ENCODE measurements at regions not wholly inside any gene's neighbourhood (a gene's known extent, or its start where the extent isn't known, plus 50 kb on each side); places are given as distances from the start of the nearest gene placed in this dataset.
A peak's percentile ranks its signal among the peaks of the same experiment; 100 is the strongest.

DNA sequence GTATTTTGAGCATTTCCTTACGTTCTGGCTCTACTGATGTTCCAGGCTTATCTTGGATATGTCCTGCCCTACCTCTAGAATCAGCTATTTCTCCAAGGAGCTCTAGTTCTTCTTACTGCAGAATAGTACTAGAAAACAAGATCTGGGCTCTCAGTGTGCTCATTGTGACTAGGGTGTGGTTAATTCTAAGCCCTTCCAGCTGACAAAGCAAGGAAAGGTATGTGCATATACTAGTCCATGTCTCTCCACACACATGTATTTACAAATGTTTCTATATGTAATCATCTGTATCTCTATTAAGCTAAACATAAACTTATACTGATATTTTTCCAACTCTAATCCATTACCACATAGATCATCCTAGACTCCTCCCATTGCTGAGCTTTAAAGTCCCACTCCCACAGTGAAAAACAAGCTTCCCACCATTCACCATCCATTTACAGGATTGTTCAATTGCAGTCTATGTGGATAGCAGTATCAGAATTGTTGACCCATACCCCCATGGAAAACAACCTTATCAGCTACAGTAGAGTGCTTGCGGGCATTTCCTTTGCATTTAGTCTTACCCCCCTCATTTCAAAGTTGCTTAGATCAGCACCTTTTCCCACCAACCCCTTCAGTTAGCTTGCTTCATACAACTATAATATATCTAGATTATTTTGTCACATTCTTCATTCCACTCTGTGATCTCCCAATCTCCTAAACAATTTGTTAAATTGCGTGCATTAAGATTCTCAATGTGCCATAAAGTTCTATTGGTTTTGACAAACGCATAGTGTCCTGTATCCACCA, 194.5 kb downstream of the SOX9 start (continued):
- TF ChIP-seq, protein P1, sequence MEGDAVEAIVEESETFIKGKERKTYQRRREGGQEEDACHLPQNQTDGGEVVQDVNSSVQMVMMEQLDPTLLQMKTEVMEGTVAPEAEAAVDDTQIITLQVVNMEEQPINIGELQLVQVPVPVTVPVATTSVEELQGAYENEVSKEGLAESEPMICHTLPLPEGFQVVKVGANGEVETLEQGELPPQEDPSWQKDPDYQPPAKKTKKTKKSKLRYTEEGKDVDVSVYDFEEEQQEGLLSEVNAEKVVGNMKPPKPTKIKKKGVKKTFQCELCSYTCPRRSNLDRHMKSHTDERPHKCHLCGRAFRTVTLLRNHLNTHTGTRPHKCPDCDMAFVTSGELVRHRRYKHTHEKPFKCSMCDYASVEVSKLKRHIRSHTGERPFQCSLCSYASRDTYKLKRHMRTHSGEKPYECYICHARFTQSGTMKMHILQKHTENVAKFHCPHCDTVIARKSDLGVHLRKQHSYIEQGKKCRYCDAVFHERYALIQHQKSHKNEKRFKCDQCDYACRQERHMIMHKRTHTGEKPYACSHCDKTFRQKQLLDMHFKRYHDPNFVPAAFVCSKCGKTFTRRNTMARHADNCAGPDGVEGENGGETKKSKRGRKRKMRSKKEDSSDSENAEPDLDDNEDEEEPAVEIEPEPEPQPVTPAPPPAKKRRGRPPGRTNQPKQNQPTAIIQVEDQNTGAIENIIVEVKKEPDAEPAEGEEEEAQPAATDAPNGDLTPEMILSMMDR (IDR thresholded peaks at IDR 0.05): no peak
- TF ChIP-seq, protein P2, sequence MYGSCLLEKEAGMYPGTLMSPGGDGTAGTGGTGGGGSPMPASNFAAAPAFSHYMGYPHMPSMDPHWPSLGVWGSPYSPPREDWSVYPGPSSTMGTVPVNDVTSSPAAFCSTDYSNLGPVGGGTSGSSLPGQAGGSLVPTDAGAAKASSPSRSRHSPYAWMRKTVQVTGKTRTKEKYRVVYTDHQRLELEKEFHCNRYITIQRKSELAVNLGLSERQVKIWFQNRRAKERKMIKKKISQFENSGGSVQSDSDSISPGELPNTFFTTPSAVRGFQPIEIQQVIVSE (CRISPR knock-in tag; IDR thresholded peaks at IDR 0.05; ENCODE audit: borderline replicate concordance): no peak
- TF ChIP-seq JUN (CRISPR knock-in tag; IDR thresholded peaks at IDR 0.05) (no peak), SMAD3 (CRISPR knock-in tag; IDR thresholded peaks at IDR 0.05; ENCODE audit: borderline replicate concordance) (no peak), RELA (CRISPR knock-in tag; IDR thresholded peaks at IDR 0.05; ENCODE audit: borderline replicate concordance) (no peak), FOXJ3 (CRISPR knock-in tag; IDR thresholded peaks at IDR 0.05; ENCODE audit: borderline replicate concordance) (no peak), RORB (CRISPR knock-in tag; IDR thresholded peaks at IDR 0.05) (no peak)
- TF ChIP-seq, protein P3, sequence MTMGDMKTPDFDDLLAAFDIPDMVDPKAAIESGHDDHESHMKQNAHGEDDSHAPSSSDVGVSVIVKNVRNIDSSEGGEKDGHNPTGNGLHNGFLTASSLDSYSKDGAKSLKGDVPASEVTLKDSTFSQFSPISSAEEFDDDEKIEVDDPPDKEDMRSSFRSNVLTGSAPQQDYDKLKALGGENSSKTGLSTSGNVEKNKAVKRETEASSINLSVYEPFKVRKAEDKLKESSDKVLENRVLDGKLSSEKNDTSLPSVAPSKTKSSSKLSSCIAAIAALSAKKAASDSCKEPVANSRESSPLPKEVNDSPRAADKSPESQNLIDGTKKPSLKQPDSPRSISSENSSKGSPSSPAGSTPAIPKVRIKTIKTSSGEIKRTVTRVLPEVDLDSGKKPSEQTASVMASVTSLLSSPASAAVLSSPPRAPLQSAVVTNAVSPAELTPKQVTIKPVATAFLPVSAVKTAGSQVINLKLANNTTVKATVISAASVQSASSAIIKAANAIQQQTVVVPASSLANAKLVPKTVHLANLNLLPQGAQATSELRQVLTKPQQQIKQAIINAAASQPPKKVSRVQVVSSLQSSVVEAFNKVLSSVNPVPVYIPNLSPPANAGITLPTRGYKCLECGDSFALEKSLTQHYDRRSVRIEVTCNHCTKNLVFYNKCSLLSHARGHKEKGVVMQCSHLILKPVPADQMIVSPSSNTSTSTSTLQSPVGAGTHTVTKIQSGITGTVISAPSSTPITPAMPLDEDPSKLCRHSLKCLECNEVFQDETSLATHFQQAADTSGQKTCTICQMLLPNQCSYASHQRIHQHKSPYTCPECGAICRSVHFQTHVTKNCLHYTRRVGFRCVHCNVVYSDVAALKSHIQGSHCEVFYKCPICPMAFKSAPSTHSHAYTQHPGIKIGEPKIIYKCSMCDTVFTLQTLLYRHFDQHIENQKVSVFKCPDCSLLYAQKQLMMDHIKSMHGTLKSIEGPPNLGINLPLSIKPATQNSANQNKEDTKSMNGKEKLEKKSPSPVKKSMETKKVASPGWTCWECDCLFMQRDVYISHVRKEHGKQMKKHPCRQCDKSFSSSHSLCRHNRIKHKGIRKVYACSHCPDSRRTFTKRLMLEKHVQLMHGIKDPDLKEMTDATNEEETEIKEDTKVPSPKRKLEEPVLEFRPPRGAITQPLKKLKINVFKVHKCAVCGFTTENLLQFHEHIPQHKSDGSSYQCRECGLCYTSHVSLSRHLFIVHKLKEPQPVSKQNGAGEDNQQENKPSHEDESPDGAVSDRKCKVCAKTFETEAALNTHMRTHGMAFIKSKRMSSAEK (CRISPR knock-in tag; IDR thresholded peaks at IDR 0.05; ENCODE audit: borderline replicate concordance): no peak

DNA sequence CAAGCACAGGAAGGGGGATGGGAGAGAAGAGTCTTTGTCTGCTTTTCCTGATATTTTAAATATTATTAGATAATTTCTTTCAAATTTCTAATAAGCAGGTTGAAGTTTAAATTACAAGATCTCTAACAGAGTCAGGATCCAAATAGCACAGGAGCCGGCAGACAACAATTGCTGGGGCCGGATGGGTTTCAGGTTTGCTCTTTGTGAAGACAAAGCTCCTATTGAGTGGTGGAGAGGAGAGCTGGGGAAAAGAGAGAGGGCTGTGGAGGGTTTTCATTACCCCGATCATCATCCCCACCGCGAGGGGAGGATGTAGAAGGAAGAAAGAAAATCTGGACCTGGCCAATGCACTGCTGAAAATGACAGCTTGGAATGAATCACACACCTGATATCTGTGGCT, 197.3 kb downstream of the SOX9 start:
- H3K36me3 Mint-ChIP-seq: no peaks in the 10 kb centered on the region
- CTCF ChIA-PET: no interaction called here
- no peak overlapping the region for H3K4me3 Mint-ChIP-seq
- POLR2A ChIA-PET: no interaction called here
- no peak for DNase-seq (ENCODE audit: low spot score)
- H3K9me3 Mint-ChIP-seq: peaks cover 6% of the 10 kb centered on the region
- H3K27me3 Mint-ChIP-seq (ENCODE audit: low read depth): peaks cover 6% of the 10 kb centered on the region
- peaks cover 9% of the 10 kb centered on the region for H3K4me1 Mint-ChIP-seq
- no peak for ATAC-seq
- H3K27ac Mint-ChIP-seq: no peak overlapping the region
- TF ChIP-seq, protein P4, sequence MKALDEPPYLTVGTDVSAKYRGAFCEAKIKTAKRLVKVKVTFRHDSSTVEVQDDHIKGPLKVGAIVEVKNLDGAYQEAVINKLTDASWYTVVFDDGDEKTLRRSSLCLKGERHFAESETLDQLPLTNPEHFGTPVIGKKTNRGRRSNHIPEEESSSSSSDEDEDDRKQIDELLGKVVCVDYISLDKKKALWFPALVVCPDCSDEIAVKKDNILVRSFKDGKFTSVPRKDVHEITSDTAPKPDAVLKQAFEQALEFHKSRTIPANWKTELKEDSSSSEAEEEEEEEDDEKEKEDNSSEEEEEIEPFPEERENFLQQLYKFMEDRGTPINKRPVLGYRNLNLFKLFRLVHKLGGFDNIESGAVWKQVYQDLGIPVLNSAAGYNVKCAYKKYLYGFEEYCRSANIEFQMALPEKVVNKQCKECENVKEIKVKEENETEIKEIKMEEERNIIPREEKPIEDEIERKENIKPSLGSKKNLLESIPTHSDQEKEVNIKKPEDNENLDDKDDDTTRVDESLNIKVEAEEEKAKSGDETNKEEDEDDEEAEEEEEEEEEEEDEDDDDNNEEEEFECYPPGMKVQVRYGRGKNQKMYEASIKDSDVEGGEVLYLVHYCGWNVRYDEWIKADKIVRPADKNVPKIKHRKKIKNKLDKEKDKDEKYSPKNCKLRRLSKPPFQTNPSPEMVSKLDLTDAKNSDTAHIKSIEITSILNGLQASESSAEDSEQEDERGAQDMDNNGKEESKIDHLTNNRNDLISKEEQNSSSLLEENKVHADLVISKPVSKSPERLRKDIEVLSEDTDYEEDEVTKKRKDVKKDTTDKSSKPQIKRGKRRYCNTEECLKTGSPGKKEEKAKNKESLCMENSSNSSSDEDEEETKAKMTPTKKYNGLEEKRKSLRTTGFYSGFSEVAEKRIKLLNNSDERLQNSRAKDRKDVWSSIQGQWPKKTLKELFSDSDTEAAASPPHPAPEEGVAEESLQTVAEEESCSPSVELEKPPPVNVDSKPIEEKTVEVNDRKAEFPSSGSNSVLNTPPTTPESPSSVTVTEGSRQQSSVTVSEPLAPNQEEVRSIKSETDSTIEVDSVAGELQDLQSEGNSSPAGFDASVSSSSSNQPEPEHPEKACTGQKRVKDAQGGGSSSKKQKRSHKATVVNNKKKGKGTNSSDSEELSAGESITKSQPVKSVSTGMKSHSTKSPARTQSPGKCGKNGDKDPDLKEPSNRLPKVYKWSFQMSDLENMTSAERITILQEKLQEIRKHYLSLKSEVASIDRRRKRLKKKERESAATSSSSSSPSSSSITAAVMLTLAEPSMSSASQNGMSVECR (CRISPR knock-in tag; IDR thresholded peaks at IDR 0.05; ENCODE audit: borderline replicate concordance): no peak
- 0 out of 2 replicates have a peak, but pooled peaks have one; percentile 36 for TF ChIP-seq ZNF317 (CRISPR knock-in tag; IDR thresholded peaks at IDR 0.05; ENCODE audit: borderline replicate concordance, low read depth)

DNA sequence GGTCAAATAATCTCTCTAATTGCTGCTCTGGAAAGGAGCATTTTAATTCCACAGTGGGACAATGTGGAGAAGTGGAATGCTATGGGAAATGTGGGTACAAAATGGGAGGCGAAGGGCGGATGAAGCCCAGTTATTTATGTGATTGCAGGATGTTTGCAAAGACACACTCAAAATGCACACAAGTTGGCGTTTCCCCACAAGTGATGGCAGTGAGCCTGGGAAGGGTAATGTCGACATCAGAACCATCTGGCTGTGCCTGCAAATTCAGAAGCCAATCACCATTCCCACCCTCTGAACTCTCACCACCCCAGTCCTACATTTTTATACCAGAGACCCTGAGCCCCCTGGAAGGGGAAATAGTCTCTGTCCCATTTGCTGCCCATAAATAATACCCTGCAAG, 201.1 kb downstream of the SOX9 start:
- H3K36me3 Mint-ChIP-seq: no peaks in the 10 kb centered on the region
- peaks cover 6% of the 10 kb centered on the region for H3K27me3 Mint-ChIP-seq (ENCODE audit: low read depth)
- no peak for DNase-seq (ENCODE audit: low spot score)
- no peak for ATAC-seq
- H3K4me1 Mint-ChIP-seq: peaks cover 19% of the 10 kb centered on the region
- H3K27ac Mint-ChIP-seq: no peak overlapping the region
- POLR2A ChIA-PET: no interaction called here
- no peak overlapping the region for H3K4me3 Mint-ChIP-seq
- peaks cover 22% of the 10 kb centered on the region for H3K9me3 Mint-ChIP-seq
- CTCF ChIA-PET: no interaction called here
- TF ChIP-seq, protein P5, sequence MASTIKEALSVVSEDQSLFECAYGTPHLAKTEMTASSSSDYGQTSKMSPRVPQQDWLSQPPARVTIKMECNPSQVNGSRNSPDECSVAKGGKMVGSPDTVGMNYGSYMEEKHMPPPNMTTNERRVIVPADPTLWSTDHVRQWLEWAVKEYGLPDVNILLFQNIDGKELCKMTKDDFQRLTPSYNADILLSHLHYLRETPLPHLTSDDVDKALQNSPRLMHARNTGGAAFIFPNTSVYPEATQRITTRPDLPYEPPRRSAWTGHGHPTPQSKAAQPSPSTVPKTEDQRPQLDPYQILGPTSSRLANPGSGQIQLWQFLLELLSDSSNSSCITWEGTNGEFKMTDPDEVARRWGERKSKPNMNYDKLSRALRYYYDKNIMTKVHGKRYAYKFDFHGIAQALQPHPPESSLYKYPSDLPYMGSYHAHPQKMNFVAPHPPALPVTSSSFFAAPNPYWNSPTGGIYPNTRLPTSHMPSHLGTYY (CRISPR knock-in tag; IDR thresholded peaks at IDR 0.05): no peak
- TF ChIP-seq, protein P6, sequence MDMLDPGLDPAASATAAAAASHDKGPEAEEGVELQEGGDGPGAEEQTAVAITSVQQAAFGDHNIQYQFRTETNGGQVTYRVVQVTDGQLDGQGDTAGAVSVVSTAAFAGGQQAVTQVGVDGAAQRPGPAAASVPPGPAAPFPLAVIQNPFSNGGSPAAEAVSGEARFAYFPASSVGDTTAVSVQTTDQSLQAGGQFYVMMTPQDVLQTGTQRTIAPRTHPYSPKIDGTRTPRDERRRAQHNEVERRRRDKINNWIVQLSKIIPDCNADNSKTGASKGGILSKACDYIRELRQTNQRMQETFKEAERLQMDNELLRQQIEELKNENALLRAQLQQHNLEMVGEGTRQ (CRISPR knock-in tag; IDR thresholded peaks at IDR 0.05): no peak
- TF ChIP-seq HMGA2 (CRISPR knock-in tag; IDR thresholded peaks at IDR 0.05) (no peak), ZNF138 (CRISPR knock-in tag; conservative IDR thresholded peaks at IDR 0.05) (no peak), NR1H2 (CRISPR knock-in tag; IDR thresholded peaks at IDR 0.05) (no peak)
- TF ChIP-seq, protein P7, sequence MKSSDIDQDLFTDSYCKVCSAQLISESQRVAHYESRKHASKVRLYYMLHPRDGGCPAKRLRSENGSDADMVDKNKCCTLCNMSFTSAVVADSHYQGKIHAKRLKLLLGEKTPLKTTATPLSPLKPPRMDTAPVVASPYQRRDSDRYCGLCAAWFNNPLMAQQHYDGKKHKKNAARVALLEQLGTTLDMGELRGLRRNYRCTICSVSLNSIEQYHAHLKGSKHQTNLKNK (CRISPR knock-in tag; IDR thresholded peaks at IDR 0.05): no peak

Data from WTC11 (cell line).